GM11168 (cell line): ENCODE measurements at regions not wholly inside any gene's neighbourhood (a gene's known extent, or its start where the extent isn't known, plus 50 kb on each side); places are given as distances from the start of the nearest gene placed in this dataset.
"Not testable (repeated sequence)": the region's sequence is repeated elsewhere in the genome, so short reads cannot be mapped to it uniquely, and the experiment has no call there.

Experiments
- in situ Hi-C: fragments of 300-500 bp; cut with MboI; formaldehyde crosslinking; loops from one replicate; pipeline ENCODE4 v1.12.0; 2022; ENCODE audit warnings: low sequenced_read_pairs; ENCODE audit not compliant: unreplicated experiment

GRCh38 chr12:31794745-31795144, 65.9 kb upstream of the AMN1 start:
- in situ Hi-C loops: no loop called here

- in situ Hi-C loops: not testable (repeated sequence)
Measured at GRCh38 chr12:31791265-31791664, 62.4 kb upstream of the AMN1 start.

GRCh38 chr12:31790759-31791158, 61.9 kb upstream of the AMN1 start:
- in situ Hi-C loops: no loop called here

- in situ Hi-C loops: no loop called here
Measured at GRCh38 chr12:31785318-31785717, 56.5 kb upstream of the AMN1 start.

- in situ Hi-C loops: no loop called here
Measured at GRCh38 chr12:31783996-31784645, 55.3 kb upstream of the AMN1 start.

- in situ Hi-C loops: no loop called here
Measured at GRCh38 chr12:31783556-31783955, 54.7 kb upstream of the AMN1 start.

- in situ Hi-C loops: no loop called here
Measured at GRCh38 chr12:31781894-31782540, 53.2 kb upstream of the AMN1 start.

GRCh38 chr12:31780096-31780495, 51.3 kb upstream of the AMN1 start:
- in situ Hi-C loops: no loop called here

GRCh38 chr12:31778687-31779086, 49.9 kb upstream of the AMN1 start:
- in situ Hi-C loops: no loop called here
